Activated T-cell treated with anti-CD3 and anti-CD28 coated beads for 48 hours (primary cell): ENCODE measurements at regions not wholly inside any gene's neighbourhood (a gene's known extent, or its start where the extent isn't known, plus 50 kb on each side); places are given as distances from the start of the nearest gene placed in this dataset.
"Not testable (repeated sequence)": the region's sequence is repeated elsewhere in the genome, so short reads cannot be mapped to it uniquely, and the experiment has no call there.

Source experiments
- DNase-seq: peaks from one replicate; pipeline ENCODE4 v3.0.0-alpha.2; 2020; ENCODE audit warnings: low read depth

DNA sequence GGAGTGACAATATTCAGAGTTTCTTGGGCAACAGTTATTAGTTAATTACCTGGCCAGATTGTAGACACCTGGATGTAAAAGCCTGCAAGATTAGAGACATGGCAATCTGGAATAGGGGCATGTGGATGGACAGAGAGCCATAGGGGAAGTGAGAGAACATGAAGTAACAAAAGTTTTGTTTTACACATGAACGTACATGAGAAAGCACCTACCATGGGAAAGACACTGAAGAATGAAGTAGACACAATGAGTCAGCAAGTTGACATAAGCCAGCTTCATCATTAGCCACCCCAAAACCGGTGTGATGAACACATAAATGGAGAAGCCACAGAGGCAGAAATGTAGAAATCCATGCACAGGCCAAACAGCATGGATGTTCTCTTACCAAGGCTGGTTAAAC, 462.1 kb upstream of the C1orf87 start:
- DNase-seq: no peak

DNA sequence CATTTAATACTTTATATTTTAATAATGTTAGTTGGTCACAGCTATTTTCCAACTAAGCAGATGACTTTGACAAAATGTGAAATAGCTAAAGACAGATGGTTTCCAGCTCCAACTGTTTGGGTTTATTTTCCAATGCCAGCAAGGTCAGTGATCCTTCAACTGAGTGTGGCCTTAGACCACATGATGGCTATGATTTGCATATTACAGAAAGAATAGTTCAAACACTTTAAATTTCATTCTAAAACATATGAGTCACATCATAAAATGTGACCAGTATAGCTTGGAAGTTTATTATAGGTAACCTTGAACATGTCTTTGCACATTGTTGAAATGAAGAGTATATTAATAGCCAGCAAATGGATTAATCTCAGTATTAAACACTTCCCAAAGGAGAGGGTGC, 454.0 kb upstream of the C1orf87 start:
- no peak for DNase-seq

DNA sequence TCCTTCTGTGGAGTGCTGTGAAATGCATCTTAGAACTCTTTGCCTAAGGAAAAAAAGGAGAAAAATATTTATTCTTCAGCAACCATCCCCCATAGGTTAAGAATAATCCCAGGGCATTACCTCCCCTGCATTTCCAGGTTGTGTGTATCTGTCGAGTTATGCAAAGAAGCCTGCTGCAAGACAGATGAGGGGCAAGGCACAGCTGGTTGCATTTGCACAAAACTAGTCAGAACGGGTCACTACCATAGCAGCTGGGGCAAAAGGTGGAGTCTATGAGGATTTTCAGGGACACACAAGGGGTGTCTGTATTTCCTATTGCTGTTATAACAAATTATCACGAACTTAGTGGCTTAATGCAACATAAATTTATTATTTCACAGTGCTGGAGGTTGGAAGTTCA, 443.4 kb upstream of the C1orf87 start:
- no peak for DNase-seq

DNA sequence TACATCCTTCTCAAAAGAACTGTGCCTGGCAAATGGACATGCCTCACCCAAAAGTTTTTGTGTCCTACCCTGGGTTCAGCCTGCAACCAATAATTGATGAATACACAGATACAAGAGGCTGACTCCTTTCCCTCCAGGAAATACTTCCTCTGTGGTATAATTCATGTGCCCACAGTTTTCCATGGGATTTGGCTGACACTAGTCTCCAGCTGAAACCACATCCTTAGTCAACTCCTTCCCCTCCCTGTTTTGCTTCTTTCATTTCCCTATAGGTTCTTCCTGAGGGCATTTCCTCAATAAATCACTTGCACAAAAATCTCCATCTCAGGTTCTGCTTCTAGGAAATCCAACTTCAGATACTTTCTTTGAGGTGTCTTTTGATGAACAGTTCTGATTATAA, 436.6 kb upstream of the C1orf87 start:
- no peak for DNase-seq

DNA sequence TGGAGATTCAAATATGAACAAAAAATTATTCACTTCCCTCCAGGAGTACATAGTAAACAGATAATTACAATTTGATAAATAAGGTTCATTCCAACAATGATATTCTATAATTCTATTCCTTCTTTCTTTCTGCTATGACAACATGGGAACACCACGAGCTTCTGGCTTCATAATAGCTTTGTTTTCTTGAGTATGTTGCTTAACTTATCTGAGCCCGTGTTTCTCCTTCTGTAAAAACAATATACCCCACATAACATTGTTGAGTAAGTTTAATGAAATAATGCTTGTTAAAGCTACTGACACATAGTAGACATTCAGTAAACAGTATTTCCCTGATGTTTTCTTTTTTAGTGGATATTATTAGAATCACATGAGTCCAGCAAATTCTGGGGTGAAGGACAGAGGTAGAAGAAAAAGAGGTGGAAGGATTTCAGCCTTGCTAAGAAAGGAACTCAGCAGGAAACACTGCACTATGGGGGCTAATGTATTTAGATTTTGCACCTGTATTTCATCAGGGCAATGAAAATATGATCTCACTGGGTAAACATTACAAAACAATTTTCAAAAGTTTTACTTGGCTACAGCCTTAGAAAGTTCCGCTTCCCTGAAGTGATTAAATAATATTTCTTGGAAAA, 430.8 kb upstream of the C1orf87 start:
- DNase-seq: no peak

DNA sequence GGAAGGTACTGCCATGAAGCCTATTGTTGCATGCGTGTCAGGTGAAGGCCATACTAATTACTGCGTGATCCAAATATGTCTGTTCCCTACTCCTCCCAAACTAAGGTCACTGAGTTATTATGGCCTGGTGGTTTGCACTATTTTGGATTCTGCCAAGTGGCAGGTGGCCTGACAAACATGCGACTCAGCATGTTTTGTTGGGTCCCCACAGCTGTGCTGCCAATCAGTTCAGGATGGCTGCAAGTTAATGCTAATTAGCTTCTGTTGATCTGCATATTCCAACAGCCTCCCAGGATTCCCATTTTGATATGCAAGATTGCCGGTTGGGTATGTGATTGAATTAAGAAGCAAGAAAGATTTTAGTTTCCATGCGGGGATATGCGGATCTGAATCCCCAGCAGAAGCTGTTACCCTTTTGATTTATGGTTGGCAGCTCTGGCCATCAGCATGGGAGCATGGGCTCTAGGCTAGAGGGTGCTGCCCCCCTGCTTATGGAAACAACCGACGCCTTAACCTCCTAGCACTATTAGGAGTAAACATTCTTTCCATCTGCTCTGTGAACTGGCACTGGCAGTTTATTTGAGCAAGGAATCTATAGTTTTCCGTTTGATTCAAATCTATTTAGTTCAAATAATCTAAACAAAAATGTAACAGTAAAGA, 429.8 kb upstream of the C1orf87 start:
- no peak for DNase-seq

DNA sequence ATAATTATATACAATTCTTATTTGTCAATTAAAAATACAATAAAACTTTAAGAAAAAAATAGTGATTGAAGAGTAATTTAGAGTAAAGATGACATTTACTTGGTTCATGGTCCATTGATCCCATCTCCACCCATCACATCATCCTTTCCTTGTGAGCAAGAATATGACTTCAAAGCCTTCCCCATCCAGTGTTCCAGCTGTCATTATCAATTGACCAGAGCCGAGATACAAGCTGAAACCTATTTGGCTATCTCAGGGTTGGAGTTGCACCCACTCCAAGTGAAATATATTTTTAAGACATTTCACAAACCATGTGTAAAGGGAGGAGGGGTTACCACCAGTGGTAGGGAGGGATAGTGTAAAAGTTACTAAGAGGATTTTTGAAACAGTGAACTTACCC, 428.9 kb upstream of the C1orf87 start:
- no peak for DNase-seq

DNA sequence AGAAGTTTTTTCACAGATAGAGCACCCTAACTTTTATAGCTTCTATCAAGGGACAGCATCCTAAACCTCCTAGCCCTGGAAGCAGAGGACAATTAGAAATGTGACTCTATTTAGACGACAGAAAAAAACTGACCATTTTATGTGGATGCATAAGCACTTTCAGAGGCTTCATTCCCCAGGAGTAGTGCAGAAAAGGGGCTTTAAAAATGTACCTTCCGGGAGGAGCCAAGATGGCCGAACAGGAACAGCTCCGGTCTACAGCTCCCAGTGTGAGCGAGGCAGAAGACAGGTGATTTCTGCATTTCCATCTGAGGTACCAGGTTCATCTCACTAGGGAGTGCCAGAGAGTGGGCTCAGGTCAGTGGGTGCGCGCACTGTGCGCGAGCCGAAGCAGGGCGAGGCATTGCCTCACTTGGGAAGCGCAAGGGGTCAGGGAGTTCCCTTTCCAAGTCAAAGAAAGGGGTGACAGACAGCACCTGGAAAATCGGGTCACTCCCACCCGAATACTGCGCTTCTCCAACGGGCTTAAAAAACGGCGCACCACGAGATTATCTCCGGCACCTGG, 416.4 kb upstream of the C1orf87 start:
- not testable (repeated sequence) for DNase-seq

DNA sequence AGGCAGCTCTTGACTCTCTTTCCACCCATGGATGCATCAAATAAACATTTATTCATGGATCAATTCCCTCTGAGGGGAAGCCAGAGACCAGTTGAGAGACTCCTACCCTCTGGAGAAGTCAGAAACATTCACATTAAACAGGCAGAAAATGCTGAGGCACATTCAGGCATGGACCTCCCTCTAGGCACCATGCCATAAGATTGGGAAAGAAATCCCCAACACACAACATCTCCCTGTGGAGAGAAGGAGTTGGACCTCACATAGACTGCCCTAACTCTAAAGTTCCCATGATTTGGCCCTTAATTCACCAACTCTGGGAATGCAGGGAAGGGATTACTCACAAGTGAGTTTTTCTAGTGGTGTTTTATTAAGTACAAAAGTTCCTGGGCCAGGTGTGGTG, 415.3 kb upstream of the C1orf87 start:
- DNase-seq: no peak

DNA sequence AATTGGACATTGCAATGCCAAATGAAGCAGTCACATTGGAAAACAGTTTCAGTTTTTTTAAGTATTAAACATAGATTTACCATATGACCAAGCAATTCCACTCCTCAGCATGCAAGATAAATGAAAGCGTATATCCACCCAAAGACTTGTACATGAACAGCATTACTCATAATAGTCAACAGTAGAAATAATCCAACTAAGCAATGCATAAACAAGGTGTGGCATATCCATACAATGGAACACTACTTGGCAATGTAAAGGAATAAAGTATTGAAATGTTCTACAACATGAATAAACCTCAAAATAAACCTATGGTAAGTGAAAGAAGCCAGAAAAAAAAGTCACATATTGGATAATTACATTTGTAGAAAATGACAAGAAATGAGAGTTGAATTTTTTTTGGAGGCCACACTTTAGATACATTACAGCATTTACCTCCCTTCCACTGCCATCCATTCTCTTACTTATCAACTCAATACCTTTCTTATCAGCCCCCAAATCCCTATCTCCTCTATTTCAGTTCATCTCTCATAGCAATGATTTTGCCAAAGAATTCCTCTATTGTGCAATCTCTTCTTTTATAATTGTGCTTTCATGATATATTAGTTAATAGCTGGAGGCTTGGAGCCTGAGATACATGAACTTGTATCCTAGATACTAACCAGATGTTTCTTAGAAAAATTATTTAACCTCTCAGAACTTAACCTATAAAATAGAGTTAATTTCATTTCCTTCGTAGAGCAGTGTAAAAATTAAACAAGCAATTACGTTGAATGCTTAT, 414.2 kb upstream of the C1orf87 start:
- DNase-seq: no peak

DNA sequence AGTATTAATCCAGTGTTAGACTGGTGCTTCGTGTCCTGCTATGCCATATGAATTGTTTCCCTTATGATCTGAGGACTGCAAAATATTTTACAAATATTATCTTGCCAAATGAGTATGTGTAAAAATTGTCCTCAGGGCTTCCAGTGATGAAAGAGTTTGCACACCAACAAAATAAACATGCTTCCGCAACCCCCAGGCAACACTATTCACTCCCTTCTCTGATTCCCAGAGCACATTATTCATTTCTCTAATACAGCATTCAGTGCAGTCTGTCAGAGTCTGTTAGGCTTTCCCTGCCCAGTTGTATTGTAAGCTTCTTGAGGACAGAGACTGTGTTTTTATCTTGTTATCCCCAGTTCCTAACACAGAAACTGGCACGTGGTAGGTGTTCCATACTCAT, 409.9 kb upstream of the C1orf87 start:
- no peak for DNase-seq

DNA sequence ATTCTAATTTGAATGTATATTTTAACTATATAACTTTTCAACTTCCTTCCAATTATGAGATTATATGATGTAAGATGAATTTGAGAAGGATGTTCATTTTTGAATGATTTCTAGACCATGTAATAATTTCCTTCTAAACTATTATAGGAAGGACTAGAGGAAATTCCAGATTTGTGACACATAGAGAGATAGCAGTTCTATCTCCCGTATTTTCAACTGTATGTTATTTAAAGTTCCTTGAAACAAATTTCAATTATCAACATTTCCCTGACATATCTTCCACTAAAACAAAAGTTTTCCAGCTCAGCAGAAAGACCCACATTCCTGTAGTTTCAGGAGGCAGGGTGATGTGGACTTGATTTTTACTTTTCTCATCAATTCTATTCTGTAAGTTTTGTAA, 396.7 kb upstream of the C1orf87 start:
- DNase-seq: no peak

DNA sequence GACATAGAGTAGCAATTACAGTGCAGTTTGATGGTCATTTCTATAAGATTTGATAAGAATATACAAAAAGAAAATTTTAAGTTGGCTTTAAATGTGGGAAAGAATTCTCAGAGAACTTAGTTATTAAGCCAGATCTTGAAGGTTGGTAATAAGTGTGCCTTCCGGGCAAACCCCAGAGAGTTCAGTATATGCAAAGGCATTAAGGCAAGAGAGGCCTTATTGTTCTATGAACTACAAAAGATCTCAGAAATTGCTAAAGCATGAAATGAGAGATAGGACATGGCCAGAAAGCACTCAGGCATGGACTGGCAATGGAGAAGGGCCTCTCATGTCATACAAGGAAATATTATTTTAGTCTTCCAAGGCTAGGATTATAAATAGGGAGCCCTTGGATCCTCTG, 390.2 kb upstream of the C1orf87 start:
- DNase-seq: no peak

DNA sequence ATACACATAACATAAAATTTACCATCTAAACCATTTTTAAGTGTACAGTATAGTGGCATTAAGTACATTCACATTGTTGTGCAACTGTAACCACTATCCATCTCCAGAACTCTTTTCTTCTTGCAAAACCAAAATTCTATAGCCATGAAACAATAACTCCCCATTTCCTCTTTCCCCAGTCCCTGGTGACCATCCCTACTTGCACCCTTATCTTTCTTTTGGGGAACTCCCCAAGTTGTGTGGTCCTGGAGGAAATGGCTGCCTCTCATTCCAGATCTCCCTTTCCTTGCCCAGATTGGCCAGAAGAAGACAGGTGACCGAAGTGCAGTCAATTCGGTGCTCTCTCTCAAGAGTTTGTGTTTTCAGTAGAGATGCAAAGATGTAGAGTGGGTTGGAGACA, 389.6 kb upstream of the C1orf87 start:
- no peak for DNase-seq

DNA sequence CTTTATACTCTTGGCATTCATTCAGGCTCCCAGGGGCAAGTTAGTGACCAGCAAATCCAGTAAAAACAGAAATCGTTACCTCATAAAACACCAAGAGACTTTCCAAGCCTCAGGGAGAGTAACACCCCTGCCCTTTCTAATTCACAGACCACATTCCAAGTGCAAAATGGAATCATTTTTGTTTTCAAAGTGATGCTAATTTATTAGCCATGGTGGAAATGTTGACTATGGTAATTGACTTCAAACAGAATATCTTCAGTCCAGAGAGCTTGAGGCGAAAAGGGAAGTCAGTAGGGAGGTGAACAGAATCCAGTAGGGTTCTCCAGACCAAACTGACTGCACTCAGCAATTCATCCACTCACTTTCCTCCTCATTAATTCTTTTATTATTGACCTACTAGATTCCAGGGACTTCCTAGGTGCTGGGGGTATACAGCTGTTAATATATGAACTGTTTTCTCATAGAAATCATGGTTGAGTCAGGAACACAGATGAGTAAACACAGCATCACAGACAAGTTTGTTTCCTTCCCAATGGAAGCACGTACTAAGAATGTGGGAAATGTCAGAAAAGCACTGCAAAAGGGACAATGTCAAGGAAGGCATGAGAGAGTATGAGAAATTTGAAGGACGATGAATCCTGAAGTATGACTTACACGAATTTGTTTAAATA, 388.5 kb upstream of the C1orf87 start:
- DNase-seq: no peak

DNA sequence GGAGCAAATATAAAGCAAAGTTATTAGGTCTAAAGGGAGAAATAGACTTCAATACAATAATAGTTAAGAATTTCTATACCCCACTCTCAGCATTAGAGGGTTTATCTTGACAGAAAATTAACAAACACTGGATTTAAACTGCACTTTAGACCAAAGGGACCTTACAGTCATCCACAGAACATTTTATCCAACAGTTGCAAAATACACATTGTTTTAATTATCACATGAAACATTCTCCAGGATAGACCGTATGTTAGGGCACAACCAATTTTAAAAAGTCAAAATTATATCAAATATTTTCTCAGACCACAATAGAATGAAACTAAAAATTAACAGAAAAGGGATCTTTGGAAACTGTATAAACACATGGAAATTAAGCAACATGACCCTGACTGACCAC, 384.5 kb upstream of the C1orf87 start:
- DNase-seq: no peak

DNA sequence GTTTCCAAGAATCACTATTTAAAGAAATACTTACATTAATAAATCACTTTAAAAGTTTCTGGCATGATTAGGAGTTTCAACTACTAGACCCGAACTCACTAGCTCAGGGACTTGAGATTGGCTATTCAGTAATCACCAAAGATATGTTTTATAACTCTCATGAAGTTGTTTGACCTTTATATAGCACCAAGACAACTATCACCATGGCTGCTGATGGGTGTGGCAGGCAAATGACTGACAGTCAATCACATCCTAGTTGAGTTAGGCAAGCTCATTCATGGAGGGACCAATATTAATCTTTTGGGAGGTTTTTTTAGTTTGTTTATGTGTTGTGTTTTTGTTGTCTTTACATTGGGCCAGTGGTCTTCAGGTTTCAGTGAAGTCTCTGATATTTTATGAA, 376.3 kb upstream of the C1orf87 start:
- DNase-seq: no peak

DNA sequence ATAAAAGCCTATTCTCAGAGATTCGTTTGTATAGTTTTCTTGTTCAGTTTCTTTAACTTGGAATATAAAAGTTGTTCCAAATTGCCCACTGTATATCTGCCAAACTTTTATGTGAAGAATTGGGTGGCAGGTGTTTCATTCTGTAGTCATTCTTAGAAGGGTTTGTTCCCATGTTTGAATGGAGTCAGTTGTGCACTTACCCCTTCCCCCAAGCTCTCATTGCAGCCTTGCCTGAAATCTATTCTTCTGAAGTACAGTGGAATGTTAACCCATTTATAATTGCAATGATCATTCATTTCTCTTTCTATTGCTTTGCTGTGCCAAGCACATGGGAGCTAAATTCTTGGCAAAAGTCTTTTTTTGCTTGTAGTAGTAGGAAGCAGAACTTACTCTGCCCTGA, 375.3 kb upstream of the C1orf87 start:
- DNase-seq: no peak

DNA sequence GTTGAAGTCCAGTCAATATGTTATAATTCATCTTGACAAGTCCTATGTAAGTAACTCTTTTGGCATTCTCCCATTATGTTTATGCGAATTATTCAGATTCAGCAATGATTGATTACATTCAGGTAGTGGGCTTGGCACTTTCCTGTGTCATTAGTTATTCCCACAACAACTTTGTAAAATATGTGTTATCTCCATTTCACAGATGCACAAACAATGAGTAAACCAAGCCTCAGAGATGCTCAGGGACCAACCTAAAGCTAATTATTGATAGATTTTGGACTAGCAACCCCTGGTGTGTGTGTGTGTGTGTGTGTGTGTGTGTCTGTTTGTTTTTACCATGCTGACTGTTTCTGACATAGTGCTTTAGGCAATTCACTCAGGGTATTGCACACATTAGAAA, 371.1 kb upstream of the C1orf87 start:
- no peak for DNase-seq

DNA sequence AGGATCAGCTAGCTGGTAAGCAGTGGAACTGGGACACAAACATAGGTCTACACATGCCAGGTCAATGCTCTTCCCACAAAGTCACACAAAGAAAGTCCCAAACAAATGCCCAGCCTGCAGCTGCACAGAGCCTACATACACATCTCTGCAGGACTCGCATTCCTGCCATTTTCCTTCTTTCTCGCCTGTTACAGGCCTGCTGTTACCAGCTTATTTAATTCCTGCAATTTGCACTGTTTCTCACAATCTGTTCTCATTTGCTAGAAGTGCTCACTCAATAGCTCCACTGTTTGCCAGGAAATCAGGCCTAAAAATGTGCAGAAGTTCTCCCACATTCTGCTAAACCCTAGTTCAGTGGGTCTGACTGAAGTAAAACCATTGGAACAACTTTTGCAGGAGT, 362.6 kb upstream of the C1orf87 start:
- no peak for DNase-seq

DNA sequence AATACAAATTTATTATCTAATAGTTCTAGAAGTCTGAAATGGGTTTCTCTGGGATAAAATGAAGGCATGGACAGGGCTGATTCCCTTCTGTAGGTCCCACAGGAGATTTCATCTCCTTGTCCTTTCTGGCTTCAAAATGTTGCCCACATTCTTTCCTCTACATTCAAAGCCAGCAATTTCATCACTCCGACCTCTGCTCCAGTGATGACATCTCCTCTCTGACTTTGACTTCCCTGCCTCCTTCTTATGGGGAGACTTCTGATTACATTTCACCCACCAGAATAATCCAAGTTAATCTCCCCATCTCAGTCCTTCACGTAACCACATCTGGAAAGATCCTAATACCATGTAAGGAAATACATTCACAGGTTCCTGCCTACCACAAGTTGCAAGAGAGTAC, 358.0 kb upstream of the C1orf87 start:
- DNase-seq: no peak

DNA sequence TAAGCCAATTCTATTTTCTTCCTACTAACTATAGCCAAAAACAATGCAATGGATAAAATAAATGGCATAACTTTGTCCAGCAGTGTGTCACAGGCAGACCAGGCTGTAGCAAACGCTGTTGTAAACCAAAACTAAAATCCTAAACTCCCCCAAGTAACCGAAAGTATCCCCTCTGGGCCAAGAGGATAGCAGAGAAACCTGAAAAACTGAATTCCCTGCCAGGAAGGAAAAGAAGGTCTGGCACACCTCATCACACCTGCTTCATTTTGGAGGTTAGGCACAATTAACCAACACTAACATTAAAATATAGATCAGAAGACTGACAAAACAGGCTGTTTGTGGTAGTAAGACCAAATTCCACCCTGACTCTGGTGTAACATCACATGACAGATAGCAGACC, 356.8 kb upstream of the C1orf87 start:
- no peak for DNase-seq

DNA sequence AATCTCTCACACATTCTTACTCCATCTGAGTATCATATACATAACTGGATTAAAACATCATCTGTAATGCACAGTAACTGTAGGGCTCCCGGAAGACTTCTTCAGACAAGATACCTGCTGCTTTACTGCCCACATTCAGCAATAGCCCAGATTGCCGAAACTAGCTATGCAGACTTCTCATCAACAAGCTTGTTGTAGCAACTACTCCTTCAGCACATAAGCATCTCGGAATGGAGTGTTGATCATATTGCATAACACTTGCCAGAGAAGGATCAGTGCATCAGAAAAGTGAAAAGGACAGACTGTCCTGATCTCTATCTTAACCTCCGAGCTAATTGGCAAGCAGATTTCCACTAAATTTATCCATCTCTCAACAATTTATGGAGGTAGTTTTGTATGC, 354.6 kb upstream of the C1orf87 start:
- no peak for DNase-seq
